22Rv1 (cell line): ENCODE measurements at regions not wholly inside any gene's neighbourhood (a gene's known extent, or its start where the extent isn't known, plus 50 kb on each side); places are given as distances from the start of the nearest gene placed in this dataset.

Experiments used
- ZFX ChIP-seq: fragments of 450-650 bp; IDR thresholded peaks from 2 replicates; pipeline ENCODE4 v1.6.1; 2017; ENCODE audit warnings: antibody characterized with exemption, borderline replicate concordance
- TF ChIP-seq, protein P1 (sequence below): fragments of 450-650 bp; IDR thresholded peaks from 2 replicates; pipeline ENCODE4 v1.5.1; 2017; ENCODE audit warnings: mild to moderate bottlenecking

DNA sequence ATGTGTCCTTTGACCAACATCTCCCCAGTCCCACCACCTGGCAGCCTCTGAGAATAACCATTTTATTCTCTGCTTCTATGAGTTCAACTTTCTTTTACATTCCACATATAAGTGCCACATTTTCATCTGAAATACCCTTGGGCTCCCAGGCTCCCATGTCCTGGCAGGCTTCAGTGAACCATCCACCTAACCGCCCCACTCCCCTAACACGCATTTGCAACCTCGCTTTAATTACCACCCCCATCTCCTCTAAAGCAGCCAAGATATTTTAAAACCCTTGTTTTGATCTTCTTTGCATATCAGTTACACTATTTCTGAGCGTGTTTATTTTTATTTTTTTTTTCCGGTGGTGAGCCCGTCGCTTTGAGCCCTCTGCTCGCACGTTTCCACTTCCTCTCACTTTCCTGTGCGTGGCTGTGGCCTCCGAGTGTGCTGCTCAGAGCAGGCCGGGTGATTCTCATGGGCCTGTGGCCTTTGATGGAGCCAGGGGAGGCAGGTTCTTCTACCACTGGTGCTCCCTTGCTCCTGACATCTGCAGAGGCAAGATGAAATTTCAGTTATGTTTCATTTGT, 195.4 kb upstream of the LPP start:
- TF ChIP-seq, protein P1, sequence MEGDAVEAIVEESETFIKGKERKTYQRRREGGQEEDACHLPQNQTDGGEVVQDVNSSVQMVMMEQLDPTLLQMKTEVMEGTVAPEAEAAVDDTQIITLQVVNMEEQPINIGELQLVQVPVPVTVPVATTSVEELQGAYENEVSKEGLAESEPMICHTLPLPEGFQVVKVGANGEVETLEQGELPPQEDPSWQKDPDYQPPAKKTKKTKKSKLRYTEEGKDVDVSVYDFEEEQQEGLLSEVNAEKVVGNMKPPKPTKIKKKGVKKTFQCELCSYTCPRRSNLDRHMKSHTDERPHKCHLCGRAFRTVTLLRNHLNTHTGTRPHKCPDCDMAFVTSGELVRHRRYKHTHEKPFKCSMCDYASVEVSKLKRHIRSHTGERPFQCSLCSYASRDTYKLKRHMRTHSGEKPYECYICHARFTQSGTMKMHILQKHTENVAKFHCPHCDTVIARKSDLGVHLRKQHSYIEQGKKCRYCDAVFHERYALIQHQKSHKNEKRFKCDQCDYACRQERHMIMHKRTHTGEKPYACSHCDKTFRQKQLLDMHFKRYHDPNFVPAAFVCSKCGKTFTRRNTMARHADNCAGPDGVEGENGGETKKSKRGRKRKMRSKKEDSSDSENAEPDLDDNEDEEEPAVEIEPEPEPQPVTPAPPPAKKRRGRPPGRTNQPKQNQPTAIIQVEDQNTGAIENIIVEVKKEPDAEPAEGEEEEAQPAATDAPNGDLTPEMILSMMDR: no peak
- no peak for TF ChIP-seq ZFX
